Thoracic aorta (tissue), 2 donors: ENCODE measurements at regions not wholly inside any gene's neighbourhood (a gene's known extent, or its start where the extent isn't known, plus 50 kb on each side); places are given as distances from the start of the nearest gene placed in this dataset.

Source experiments
- ATAC-seq: fragments of 150-250 bp; one replicate; pipeline ENCODE4 v1.8.0; 2017; ENCODE audit warnings: low read depth; ENCODE audit not compliant: insufficient number of reproducible peaks, low FRiP score
- DNase-seq: peaks from one replicate; pipeline ENCODE4 v3.0.0-alpha.2; 2020; ENCODE audit warnings: low spot score
- H3K27ac ChIP-seq, 2 donors: fragments of 200-600 bp; sonication (generic); 1 replicate in 1 of 2; 2 replicates in 1 of 2; pipeline ENCODE4 v1.5.1; 2016; ENCODE audit warnings: mild to moderate bottlenecking in 2 of 2, moderate library complexity in 2 of 2
- H3K27me3 ChIP-seq: fragments of 200-600 bp; sonication (generic); replicated peaks from 2 replicates; pipeline ENCODE4 v1.6.0; 2016; ENCODE audit warnings: mild to moderate bottlenecking; ENCODE audit not compliant: insufficient read depth
- H3K36me3 ChIP-seq: fragments of 200-600 bp; sonication (generic); one replicate; pipeline ENCODE4 v1.5.1; 2016
- H3K4me1 ChIP-seq, 2 donors: fragments of 200-600 bp; sonication (generic); 1 replicate in 1 of 2; 2 replicates in 1 of 2; pipeline versions ENCODE4 v1.5.1 to v1.6.0; 2016; ENCODE audit warnings: low read depth in 2 of 2, mild to moderate bottlenecking in 1 of 2; ENCODE audit not compliant: control insufficient read depth in 1 of 2
- H3K4me3 ChIP-seq: fragments of 200-600 bp; sonication (generic); 2 replicates; pipeline ENCODE4 v1.5.1; 2016; ENCODE audit warnings: mild to moderate bottlenecking
- H3K9me3 ChIP-seq: fragments of 200-600 bp; sonication (generic); 2 replicates; pipeline ENCODE4 v1.5.1; 2016
- CTCF ChIP-seq: fragments of 200-600 bp; sonication (generic); IDR thresholded peaks from one replicate; pipeline ENCODE4 v1.5.1; 2019; ENCODE audit warnings: antibody characterized with exemption

DNA sequence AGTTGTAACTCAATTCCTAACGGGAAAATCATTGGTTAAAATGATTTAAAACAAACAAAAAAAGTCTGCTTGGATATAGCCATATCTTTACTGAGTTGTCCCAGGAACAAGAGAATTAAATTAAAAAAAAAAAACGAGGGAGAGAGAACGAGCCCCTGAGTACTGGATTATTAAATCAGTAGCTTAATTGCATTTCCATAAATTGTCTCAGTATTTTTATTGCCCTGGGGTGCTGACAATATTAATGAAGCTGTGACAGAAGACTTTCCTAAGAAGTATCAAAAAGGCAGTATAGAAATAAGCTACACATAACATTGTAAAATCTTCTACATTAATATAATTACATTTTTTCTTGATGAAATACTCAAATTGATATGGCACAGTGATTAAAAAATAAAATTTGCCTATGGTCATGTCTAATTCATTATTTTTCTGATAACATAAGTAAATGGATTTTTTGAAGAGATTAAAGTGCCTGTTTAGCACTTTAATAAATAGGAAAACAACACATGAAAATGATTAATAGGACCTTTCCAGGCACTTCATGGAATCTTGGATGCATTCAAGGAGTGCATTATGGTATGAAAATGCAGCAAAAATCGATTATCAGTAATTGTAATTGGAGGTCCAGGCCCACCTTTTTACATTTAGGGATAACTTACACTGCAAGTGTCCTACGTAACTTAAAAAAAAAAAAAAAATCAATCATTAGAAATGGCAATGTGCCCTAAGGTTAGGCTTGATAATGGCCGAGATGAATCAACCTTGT, 2233.4 kb downstream of the ARAP2 start:
- Histone ChIP-seq H3K27me3 (no peaks in the 10 kb centered on the region), H3K36me3 (no peaks in the 10 kb centered on the region), H3K4me1 (no peaks in the 10 kb centered on the region), H3K4me3 (no peak overlapping the region), H3K27ac (no peak overlapping the region), H3K9me3 (no peaks in the 10 kb centered on the region)
- no peak for ATAC-seq
- no peak for DNase-seq
- no peak for TF ChIP-seq CTCF

DNA sequence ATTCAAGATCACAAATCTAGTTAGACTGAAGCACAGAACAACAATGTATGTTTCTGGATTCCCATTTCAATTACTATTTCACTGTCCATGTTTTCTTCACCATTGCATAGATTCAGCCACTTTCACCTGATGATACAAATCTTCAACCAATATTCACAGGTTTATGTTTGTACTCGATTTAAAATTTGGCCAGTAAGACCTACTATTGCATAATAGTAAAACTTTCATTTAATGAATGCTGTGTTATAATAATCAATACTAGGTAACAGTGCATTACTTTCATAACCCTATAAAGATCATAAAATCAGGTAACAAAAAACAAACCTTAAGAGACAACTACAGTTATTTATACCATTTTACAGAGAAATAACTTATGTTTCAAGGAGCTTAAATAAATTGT, 2209.1 kb downstream of the ARAP2 start:
- H3K4me3 ChIP-seq, result no peak overlapping the region
- H3K4me1 ChIP-seq, result no peaks in the 10 kb centered on the region
- no peak for TF ChIP-seq CTCF
- H3K36me3 ChIP-seq, result no peaks in the 10 kb centered on the region
- no peaks in the 10 kb centered on the region for H3K27me3 ChIP-seq
- H3K9me3 ChIP-seq, result no peaks in the 10 kb centered on the region
- ATAC-seq (no peak), DNase-seq (no peak)
- H3K27ac ChIP-seq, result no peak overlapping the region

DNA sequence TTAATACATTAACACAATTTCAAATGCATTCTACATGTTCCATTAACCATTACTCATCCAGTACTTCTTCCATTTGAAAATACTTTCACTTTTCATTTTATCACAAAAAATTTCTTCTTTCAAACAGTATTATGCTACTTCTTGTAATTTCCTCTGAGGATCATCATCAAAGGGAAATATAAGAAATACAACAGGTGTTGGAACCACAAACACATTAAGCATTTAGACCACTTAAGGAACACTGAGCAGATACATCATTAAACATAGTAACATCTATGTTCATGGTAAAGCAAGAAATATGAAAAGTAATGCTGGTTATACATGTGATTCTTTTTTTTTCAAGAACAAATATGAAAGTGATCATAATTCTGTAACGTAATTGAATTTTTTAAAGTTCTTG, 2207.0 kb downstream of the ARAP2 start:
- Histone ChIP-seq H3K27me3 (no peaks in the 10 kb centered on the region), H3K9me3 (no peaks in the 10 kb centered on the region), H3K36me3 (no peaks in the 10 kb centered on the region), H3K27ac (no peak overlapping the region), H3K4me1 (no peaks in the 10 kb centered on the region), H3K4me3 (no peak overlapping the region)
- ATAC-seq (no peak), DNase-seq (no peak)
- TF ChIP-seq CTCF, result no peak

- ATAC-seq (no peak), DNase-seq (no peak)
- H3K27ac ChIP-seq, result no peak overlapping the region
- H3K4me1 ChIP-seq, result no peaks in the 10 kb centered on the region
- TF ChIP-seq CTCF, result no peak
- H3K4me3 ChIP-seq, result no peak overlapping the region
- no peaks in the 10 kb centered on the region for H3K27me3 ChIP-seq
- H3K36me3 ChIP-seq, result no peaks in the 10 kb centered on the region
- no peaks in the 10 kb centered on the region for H3K9me3 ChIP-seq
Observed at GRCh38 chr4:34039766-34040165, 2204.5 kb downstream of the ARAP2 start.

DNA sequence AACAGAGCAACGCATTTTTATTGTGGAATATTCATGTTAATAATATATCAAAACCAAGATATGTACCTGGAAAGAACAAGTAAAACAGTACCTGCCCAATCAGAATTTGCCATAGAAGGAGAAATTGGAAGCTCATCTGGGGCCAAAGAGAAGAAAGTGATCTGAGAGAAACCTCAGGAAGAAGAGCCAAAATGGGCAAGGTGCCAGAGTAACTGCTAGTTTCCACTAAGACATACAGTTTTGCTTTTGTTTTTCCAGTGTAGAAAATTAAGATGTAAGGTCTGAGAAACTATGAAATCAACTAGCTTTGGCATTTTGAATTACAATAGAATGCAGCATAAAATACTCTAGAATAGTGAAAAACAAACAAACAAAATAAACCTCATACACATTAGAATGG, 2201.2 kb downstream of the ARAP2 start:
- Histone ChIP-seq H3K4me1 (no peaks in the 10 kb centered on the region), H3K27me3 (no peaks in the 10 kb centered on the region), H3K9me3 (no peaks in the 10 kb centered on the region), H3K27ac (no peak overlapping the region), H3K4me3 (no peak overlapping the region), H3K36me3 (no peaks in the 10 kb centered on the region)
- TF ChIP-seq CTCF, result no peak
- ATAC-seq (no peak), DNase-seq (no peak)
